DMS153 (cell line): ENCODE measurements at regions not wholly inside any gene's neighbourhood (a gene's known extent, or its start where the extent isn't known, plus 50 kb on each side); places are given as distances from the start of the nearest gene placed in this dataset.
A peak's percentile ranks its signal among the peaks of the same experiment; 100 is the strongest.

Source experiments
- DNase-seq: peaks from one replicate; lab custom pipeline; 2025; lab: John Stamatoyannopoulos, UW

DNA sequence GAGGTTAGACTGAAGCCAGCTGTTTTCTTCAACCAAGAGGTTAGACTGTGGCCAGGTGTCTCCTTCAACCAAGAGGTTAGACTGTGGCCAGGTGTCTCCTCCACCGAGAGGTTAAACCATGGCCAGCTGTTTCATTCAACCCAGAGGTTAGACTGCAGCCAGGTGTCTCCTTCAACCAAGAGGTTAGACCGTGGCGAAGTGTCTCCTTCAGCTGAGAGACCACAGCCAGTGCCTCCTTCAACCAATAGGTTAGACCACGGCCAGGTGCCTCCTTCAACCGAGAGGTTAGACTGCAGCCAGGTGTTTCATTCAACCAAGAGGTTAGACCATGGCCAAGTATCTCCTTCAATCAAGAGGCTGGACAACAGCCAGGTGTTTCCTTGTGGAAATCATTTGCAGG, 498.1 kb downstream of the TBC1D22A start:
- peak; percentile 23 for DNase-seq

DNA sequence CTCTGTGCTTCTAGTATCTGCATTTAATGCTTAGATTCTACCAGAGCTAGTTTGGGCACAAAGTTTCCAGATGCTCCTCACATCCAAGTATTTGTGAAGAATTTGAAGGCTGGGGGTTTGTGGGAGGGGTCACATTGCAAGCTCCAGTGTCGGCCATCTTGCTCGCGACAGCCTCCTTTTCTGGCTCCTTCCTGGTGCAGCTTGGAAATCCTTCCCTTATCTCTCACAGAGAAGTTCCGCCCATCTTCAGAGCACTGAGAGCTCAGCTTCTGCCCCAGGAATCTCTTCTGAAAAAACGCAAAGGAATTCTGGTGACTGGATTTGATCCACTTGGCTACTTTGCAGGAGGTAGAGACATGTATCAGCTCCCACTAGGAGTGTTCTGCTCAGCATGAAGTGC, 497.5 kb downstream of the TBC1D22A start:
- DNase-seq: no peak

GRCh38 chr22:47259049-47259448, 496.6 kb downstream of the TBC1D22A start:
- no peak for DNase-seq

DNA sequence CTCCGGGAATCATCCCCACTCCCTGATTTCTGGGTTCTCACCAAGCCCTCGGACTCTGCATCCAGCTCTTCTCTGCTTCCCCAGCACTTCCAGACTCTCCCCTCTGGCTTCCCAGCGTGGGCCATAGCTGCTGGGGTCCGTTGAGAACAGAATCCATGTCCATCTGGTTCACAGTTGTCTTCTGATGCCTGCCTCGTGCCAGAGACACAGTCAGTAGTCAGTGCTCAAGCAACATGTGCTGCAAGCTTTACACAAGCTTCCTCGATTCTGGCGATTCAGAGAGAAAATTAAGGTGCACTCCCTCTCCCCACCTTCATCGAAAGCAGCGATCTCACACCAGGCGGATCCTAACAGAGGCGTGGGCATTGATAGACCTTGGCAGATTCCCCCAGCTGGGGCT, 495.5 kb downstream of the TBC1D22A start:
- no peak for DNase-seq

- no peak for DNase-seq
These were observed 495.1 kb downstream of the TBC1D22A start for GRCh38 chr22:47257566-47257965.

GRCh38 chr22:47251911-47252310, 489.5 kb downstream of the TBC1D22A start:
- no peak for DNase-seq

- DNase-seq: no peak
These were observed 488.7 kb downstream of the TBC1D22A start for GRCh38 chr22:47250995-47251765.

DNA sequence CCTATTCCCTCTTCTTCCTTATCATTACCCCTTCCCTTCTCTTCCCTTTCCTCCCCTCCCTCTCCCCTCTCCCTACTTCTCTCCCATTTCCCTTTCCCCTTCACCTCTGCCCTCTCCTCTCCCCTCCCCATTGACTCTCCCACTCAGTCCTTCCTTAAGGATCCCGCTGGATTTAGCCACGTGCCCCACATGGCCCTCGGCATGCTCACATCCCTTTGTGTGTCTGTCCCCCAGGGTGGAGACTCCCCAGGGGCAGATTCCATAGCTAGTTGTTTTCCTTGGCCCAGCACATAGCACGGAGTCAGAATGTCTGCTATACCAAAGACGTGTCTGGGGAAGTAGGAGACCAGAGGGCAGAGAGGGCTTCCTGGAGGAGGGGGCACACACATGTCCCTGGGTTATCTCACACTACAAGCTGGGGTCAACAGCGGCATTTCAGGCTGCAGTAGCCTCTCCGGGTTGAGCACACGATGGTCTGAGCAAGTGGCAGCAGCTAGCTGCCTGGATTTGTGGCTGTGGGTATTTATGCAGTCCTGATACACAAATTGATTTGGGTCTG, 487.0 kb downstream of the TBC1D22A start:
- DNase-seq: no peak

DNA sequence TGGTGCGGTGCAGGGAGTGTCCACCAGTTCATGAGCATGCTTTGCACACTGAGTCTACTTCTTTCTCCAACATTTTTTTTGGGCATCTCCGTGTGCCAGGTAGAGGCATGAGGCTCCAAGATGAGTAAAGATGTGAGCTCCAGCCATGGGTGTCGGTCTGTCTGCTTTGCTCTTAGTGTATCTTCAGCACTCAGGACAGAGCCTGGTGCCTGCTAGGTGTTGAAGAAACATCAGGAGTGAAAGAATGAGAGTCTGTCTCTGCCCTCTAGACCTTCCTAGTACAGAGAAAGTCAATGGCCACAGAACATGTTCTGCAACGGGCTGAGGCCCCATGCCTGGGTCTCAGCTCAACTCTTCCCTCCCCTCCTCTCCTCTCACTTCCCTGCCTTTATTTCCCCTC, 486.5 kb downstream of the TBC1D22A start:
- DNase-seq: no peak

GRCh38 chr22:47247579-47248240, 485.3 kb downstream of the TBC1D22A start:
- no peak for DNase-seq

DNA sequence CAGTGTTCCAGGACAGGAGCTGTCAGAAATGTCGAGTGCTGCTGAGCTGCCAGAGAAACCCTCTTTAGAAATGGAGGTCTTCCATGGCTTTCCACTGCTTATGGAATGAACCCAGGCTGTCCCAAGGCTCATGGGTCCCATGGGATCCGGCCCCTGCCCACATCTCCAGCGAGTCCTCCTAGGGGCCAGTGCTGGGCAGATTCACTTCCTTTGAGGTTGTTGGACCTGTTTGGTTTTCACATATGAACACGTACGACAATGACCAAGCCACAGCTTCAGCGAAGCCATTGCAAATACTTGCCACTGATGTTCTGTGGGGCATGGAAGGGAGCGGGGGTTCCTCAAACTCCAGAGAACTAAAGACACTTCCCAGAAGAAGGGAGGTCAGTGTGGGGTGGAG, 483.3 kb downstream of the TBC1D22A start:
- no peak for DNase-seq

- DNase-seq: no peak
These were observed 482.8 kb downstream of the TBC1D22A start for GRCh38 chr22:47245286-47245685.

GRCh38 chr22:47240116-47240515, 477.7 kb downstream of the TBC1D22A start:
- no peak for DNase-seq

DNA sequence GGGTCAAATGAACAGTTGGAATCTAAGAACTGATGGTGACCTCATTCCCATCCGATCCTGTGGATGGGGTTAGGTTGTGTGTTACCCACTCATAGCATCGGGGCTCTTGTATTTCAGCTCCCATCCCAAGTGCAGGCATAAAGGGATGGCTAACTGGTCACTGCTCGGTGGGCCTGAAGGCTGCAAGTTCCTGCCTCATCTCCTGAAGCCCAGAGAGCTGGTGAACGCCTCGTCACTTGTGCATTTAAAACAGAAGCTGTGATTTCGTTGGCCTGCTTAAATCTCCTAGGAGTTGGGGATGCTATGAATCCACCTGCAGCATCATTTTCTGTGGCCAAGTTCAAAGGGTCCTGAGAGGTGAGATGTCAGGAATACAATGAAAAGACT, 477.0 kb downstream of the TBC1D22A start:
- DNase-seq: no peak

DNA sequence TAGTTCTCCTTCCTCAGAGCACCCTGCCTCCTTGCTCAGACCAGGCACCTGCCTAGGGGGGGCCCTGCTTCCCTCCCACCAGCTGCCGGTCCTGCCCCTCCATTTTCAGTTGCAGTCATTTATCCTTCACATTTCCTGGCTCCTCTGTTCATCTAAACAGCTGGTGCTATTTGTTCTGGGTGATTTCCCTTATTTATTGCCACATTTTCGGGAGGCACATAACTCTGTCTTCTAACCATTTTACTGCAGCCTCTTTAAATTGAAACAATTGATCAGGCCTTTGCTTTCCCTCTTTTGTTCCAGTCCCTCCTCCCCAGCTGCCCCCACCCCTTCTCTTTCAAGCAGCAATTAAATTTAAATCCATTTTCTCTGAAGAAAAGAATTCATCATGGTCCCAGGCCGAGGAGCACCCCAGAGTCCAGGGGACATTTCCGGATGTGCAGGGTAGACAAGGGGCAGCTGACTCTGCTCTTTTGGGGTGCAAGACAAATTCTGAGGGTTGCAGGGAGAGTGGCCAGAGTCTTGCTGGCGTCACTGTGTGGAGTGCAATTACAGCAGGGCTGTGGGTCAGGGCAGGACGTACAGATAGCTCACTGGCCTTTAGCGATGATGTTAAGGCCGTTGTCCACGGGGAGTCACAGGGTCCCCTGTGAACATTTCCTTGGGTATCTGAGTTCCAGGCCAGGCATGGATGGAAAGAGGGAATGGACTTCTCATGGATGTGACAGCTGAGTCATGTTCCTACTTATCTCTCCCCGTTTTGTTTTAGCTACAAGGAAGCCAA, 476.4 kb downstream of the TBC1D22A start:
- DNase-seq: no peak

DNA sequence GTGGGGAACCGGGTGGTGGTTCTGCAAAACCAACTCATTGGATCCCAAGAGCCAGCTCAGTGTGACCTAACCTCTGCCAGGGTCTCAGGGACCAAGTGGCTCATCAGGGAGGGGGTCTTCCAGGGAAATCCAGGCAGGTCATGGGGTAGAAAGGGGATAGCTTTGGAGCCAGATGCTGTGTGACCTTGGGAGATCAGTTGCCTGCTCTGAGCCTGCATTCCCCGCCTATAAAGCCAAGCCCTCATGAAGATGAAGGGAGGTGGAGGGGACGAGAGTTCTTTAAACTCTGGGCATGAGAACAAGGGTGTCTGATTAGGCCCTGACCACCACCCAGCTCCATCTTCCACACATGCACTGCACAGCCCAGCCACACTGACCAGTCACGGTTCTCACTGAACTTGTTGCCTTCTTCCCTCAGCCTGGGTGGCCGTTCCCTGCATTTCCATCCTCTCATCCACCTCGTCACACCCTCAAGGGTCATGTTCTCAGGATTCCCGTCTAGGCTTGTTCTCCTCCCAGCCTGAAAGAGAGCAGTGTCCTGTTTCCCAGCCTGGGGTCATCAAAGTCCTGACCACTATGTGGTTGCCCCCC, 475.5 kb downstream of the TBC1D22A start:
- DNase-seq: no peak

GRCh38 chr22:47236718-47237117, 474.3 kb downstream of the TBC1D22A start:
- no peak for DNase-seq

DNA sequence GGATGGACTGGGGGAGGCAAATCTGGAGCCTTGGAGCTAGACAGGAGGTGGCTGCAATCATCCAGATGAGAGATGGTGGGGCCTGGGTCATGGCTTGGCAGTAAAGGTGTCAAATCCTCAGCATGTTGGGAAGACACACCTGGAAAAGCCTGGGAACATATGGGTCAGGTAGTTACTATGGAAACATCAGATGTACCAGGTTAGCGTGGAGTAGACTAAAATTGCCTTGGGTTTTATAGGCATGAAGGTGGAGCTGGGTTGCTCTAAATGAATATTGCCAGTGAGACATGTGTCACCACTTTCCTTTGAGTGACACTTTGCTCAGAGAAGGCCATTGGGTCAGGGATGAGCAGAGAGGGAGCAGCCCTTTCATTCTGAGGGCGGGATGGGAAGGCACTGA, 473.7 kb downstream of the TBC1D22A start:
- no peak for DNase-seq

DNA sequence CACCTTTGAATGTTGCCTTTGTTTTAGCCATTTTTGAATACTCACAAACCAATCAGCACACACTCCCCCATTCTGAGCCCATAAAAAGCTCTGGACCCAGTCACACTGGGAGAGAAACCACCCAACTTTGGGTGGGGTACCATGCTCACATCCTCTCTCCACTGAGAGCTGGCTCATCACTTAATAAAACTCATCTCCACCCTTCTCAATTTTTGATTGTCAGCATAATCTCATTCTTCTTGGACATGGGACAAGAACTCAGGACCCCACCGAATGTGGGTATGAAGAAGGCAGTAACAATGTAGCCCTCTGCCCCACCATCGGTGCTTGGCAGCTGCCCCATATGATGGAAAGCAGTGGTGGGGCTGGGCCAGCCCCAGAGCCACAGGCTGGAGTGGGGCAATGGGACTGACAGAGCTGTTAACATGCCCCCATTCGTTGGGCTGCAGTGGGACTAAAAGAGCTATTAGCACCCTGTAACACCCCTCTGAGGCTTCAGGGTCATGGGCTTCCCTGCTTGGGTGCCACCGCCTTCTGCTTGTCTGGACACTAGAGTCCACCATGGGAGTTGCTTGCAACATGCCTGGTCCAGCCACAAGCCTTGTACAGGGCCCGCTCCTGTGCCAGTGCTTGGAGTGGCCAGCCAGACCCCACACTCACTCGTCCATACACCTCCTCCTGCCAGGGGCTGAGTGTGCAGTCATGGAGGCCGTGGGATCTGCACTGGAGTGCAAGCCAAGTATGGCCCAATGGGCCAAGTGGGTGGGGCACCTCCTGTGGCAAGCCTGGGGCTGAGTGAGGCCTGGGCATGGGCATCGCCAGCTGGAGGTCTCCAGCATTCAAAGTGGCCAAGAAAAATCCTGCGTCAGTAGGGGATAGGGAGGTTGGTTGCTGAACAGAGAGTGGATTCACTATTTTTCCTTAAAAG, 471.1 kb downstream of the TBC1D22A start:
- DNase-seq: no peak

- DNase-seq: no peak
These were observed 470.3 kb downstream of the TBC1D22A start for GRCh38 chr22:47232753-47233152.

DNA sequence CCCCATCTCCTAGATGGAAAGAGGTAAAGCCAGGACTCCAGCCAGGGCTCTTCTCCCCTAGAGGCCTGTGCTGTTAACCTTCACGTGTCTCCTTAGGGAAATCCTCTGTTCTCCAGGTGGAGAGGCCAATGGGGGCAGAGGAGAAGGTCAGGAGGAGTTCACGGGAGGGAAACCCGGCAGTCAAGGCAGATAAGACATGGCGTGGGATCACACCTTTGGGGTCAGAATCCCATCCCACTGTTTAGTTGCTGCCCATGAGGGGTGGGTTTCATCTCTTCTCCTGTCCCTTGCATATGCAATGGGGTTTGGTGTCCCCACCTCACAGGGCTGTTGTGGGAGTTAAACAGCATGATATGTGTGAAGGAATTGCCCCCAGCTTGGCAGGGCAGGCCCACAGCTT, 469.7 kb downstream of the TBC1D22A start:
- no peak for DNase-seq
